GM18519 (cell line): ENCODE measurements at regions not wholly inside any gene's neighbourhood (a gene's known extent, or its start where the extent isn't known, plus 50 kb on each side); places are given as distances from the start of the nearest gene placed in this dataset.
"Not testable (repeated sequence)": the region's sequence is repeated elsewhere in the genome, so short reads cannot be mapped to it uniquely, and the experiment has no call there.

Source experiments
- ATAC-seq: cut with Tn5 transposase; IDR thresholded peaks from one replicate; pipeline ENCODE4 v1.9.1; 2021; ENCODE audit warnings: mild to moderate bottlenecking, moderate library complexity; ENCODE audit not compliant: unreplicated experiment, low FRiP score

DNA sequence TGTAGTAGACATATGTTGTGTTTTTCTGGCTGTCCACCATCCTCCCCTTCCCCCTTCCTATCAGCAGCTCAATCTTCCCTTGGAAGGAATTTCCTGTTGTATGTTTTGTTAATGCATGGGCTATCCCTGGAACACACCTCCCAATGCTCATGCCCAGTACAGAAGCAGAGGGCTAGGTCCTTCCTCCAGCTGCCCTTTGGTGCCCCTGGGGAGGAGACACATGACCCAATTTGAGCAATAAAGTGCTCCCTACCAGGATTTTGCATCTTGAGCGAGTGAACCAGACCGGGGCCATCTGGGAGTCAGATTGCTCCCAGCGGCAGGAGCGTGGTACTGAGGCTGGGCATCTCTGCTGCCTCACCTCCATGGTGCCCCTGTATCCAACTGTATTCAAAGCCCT lies 141.5 kb upstream of the MED13 start:
- no peak for ATAC-seq

DNA sequence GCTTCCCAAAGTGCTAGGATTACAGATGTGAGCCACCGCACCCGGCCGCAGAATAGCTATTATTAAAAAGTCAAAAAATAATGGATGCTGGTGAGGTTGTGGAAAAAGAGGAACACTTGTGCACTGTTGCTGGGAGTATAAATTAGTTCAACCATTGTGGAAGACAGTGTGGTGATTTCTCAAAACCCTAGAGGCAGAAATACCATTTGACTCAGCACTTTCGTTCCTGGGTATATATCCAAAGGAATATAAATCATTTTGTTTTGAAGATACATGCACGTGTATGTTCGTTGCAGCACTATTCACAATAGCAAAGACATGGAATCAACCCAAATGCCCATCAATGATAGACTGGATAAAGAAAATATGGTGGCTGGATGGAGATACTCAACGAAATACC lies 132.1 kb upstream of the MED13 start:
- ATAC-seq = not testable (repeated sequence)

DNA sequence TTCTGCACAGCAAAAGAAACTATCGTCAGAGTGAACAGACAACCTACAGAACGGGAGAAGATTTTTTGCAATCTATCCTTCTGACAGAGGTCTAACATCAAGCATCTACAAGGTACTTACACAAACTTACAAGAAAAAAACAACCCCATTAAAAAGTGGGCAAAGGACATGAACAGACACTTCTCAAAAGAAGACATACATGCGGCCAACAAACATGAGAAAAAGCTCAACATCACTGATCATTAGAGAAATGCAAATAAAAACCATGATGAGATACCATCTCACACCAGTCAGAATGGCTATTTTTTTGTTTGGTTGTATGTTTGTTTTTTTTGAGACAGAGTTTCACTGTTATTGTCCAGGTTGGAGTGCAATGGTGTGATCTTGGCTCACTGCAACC lies 131.5 kb upstream of the MED13 start:
- not testable (repeated sequence) for ATAC-seq

DNA sequence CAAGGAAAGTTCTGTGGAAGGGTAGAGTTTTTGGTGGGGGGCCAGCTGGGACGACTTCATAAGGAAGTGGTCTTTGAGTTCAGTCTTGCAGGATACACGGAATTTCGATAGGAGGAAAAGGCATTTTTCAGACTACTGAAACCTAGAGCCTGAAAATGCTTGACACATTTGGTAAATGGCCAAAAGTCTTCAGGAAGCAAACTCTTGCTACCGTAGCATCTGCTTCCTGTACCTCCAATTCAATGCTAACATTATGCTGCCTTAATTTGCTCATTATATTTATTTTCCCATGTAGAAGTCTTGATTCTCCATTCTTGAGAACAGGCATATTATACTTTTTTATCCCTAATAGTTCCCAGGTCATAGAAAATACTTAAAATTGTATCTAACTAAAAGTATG lies 129.3 kb upstream of the MED13 start:
- no peak for ATAC-seq

DNA sequence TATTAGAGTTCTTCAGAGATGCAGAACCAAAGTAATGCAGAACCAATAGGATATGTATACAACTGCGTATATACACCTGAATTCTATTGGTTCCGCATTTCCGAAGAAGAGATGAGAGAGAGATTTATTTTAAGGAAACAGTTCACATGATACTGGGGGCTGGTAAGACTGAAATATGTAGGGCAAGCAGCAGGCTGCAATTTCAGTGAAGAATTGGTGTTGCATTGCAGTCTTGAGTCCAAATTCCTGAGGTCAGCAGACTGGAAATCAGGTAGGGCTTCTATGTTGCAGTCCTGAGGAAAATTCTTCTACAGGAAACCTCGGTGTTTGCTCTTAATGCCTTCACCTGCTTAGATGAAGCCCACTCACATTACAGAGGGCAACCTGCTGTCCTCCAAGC lies 128.2 kb upstream of the MED13 start:
- no peak for ATAC-seq

DNA sequence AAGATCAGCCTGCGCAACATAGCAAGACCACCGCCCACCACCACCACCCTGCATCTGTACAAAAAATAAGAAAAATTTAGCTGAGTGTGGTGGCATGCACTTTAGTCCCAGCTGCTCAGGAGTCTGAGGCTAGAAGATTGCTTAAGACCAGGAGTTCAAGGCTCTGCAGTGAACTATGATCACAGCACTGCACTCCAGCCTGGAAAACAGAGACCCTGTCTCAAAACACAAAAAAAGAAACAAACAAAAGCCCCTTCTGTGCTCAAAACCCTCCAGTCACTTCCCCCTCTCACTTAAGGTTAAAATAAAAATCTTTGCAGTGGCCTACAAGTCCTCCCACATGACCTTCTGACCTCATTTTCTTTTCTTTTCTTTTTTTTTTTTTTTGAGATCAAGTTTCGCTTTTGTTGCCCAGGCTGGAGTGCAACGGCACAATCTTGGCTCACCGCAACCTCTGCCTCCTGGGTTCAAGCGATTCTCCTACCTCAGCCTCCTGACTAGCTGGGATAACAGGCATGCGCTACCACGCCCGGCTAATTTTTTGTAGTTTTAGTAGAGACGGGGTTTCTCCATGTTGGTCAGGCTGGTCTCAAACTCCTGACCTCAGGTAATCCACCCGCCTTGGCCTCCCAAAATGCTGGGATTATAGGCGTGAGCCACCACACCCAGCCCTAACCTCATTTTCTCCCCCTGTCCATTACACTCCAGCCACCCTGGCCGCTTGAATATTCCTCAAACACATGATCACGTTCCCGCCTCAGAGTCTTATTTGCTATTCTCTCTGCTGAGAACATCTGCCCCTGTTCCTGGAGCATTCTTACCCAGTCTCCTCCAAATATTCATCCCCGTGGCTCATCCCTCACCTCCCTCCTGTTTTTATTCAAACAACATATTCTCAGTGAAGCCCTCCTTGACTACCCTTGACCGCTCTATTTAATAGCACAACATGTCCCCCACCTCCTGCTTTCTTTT lies 126.6 kb upstream of the MED13 start:
- ATAC-seq = no peak

DNA sequence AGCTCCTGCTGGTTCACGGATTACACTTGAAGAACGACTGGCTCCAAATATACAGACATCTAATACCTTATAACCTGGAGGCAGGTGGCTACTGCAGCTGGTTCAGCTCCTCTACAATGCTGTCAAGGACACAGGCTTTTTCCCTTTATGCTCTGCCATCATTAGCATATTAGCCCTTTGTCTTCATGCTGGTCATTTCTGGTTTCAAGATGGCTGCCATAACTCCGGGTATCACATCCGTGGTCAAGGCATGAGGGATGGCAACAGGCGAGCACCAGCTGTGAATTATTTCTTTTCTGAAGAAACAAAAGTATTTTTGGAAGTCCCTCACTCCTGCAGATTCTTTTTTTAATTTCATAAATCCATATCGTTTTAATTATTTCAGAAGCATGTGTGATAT lies 124.3 kb upstream of the MED13 start:
- ATAC-seq = no peak

DNA sequence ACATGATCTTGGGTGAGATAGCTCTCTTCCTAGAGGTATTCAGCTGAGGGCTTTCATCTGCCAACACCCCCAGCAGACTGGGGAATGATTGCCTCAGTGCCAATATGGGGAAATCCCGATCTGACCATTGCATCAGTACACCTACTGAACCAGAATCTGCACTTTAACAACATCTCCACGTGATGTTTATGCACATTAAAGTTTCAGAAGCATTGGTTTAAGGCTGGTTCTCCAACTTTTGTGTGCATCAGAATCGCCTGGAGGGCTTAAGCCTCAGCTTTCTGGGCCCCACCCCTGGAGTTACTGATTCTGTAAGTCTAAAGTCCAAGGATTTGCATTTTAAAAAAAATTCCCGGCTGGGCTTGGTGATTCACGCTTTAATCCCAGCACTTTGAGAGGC lies 123.6 kb upstream of the MED13 start:
- no peak for ATAC-seq

DNA sequence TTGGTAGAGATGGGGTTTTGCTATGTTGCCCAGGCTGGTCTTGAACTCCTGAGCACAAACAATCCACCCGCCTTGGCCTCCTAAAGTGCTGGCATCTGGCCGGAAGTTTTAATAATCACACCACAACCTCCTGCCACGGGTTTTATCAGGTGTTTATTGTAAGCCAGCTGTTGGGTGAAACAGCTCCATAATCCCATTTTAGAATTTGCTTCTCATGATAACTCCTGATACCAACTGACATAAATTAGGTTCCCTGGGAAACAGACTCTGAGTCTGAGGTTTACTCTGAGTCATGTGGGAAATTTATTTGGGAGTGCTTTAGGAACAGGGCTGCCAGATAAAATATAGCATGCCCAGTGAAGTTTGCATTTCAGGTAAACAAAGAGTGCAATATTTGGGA lies 122.6 kb upstream of the MED13 start:
- ATAC-seq = no peak

DNA sequence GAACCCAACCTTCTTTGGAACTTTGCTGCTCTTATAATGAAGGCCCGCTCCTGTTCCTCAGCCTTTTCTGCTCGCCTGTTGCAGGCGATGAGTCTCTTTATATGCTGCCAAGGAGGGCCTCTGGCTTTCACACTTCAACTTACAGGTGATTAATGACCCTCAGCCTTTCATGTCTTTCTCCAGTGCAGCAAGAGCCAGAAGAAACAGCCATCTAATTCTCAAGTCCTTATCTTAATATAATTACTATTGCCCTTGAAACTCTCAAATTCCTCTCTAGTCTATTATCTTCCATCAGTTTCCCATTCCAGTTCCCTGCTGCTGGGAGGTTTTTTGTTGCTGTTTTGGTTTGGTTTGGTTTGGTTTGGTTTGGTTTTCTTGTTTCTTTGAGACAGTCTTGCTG lies 121.8 kb upstream of the MED13 start:
- ATAC-seq = no peak

DNA sequence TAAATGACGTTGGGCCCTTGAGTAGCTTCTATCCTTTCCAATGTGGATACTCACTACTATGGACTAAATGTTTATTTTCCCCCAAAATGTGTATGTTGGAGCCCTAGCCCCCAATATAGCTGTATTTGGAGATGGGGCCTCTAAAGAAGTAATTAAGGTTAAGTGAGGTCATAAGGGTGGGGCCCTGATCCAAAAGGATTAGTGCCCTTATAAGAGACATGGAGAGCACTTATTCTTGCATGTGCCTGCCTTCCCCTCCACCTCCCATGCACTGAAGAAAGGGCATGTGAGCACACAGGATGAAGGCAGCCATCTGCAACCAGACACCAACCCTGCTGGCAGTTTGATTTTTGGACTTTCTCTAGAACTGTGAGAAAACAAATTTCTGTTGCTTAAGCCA lies 115.7 kb upstream of the MED13 start:
- no peak for ATAC-seq

DNA sequence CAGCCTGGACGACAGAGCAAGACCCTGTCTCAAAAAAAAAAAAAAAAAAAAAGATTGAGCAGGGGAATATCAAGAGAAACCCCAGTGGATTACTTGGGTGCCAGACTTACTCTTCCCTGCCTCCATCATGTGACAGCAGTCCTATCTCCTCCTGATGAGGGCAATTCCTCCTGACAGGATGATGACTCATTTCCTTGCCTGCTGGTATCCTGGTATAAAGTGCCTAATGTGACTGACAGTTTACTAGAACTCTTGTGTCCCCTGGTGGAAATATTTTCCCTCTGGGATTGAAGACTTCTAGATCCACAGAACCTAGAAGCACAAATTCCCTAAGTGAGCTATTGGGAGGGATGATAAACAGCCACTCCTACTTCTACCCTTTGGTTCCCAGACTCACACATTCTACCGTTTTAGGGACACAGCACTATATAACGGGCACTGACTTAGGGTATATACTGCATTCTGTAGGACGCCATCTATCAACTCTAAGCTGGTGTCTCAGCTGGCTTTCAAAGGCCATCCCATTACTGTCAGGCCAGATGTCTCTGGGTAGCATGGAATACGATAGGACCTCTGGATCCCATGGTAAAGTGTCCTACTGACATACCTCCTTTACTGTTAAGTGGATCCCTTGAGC lies 114.6 kb upstream of the MED13 start:
- no peak for ATAC-seq

DNA sequence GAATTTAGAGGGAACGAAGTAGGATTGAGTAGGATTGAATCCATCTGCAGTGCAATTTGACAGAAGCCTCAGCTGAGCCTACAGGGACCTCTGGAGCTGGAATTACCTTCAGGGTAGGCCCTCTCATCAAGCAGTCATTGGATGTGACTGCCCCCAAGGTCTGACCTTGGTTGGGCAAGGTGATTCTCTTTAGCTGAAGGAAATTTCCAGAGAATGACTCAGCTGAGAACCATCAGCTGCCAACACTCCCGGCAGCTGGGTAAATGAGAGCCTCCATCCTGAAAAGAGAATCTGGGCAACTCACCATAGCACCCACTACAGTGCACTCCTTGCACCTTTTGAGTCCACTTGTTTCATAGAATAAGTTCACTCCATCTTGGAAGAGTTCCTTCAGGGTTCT lies 113.5 kb upstream of the MED13 start:
- no peak for ATAC-seq

DNA sequence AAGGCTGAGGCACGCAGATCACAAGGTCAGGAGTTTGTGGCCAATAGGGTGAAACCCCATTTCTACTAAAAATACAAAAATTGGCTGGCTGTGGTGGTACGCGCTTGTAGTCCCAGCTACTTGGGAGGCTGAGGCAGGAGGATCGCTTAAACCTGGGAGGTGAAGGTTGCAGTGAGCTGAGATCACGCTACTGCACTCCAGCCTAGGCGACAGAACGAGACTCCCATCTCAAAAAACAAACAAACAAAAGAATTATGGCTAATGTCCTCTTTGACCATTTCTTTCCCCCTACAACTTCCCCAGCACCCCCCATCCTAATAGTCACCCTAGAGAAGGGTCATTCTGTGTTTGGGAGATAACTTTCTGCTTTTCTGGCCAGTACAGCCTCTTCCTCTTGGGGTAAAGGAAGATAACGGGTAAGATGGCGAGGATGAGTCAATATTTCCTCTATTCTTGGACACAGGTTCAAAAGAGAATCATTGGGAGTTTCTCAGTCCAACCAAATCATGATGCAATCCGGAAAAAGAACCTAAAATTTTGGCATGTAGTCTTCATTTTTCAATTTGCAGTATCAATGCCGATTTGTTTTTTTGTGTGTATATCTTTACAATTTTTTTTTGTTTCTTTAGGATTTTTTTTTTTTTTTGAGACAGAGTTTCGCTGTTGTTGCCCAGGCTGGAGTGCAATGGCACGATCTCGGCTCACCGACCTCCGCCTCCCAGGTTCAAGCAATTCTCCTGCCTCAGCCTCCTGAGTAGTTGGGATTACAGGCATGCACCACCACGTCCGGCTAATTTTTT lies 107.6 kb upstream of the MED13 start:
- no peak for ATAC-seq

DNA sequence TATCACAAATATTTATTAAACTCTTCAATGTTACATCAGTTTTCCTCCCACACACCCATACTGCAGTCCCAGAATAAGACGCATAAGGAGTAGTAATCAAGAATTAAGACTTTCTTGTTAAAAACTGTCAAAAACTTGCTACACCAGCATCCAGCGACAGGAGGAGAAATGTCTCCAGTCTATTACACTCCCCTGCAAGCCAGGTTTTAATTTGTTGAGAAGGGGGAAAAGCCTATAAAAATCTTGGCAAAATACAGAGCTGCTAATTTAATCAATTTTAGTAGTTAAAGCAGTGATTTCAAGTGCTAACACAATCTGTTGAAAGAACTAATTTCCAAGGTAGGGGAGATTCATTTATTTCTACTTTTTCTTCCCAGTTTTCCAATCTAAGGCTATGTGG lies 102.0 kb upstream of the MED13 start:
- no peak for ATAC-seq

DNA sequence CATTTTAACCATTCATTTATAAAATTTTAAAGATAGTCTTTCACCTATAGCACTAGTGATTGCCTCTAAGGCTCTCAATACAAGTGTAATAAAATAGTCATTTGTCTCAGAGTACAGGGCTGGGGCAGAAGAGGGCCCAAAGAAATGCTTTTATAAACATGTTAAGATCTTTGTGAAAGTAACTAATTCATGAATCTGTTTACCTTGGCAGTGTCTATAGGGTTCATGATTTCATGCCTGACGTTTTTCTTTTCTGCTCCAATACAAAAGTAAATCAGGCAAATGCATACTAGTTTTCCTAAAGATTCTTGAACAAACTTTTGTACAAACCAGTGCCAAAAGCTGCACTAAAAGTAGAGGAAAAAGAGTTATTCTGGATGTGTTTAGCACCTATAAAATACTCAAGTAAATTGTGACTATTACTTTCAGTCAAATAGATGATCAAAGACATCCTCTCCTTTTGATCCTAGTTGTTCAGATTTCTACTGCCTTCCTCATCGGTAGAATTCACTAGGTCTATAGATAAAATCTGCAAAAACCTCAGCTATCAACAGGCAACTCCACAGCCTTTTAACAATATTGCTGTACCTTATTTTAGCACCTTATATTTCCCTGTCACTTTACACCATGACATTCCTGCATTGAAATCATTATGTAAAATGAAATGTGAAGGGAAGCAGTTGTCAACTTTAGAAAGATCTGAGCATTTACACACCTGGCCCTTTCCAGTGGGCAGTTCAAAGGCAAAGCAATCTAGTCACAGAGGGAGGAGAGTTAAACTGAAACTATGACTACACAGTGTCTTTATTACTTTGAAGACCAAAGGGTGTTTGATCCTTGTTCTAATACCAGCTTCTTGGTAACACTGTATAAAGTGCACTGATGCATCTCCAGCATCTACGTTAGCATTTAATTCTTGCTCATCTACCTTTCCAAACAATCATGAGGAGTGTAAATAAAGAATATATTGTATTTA lies 100.0 kb upstream of the MED13 start:
- no peak for ATAC-seq

DNA sequence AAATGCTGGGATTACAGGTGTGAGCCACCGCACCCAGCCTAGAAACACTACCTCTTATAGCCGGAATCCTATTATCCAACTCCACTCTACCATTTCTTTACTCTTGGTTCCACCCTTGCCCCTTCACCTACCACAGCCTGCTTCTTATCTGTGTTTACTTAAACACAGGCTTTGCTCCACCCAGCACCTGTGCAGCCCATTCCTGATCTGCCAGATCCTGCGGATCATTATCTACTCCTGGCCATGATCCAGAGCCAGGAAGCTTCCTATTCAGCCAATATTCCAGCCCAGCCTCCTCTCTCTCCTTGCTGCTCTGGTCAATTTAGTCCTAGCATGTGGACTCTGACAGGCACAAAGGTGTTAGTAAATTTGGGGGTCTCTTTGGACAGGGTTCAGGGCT lies 98.8 kb upstream of the MED13 start:
- no peak for ATAC-seq

DNA sequence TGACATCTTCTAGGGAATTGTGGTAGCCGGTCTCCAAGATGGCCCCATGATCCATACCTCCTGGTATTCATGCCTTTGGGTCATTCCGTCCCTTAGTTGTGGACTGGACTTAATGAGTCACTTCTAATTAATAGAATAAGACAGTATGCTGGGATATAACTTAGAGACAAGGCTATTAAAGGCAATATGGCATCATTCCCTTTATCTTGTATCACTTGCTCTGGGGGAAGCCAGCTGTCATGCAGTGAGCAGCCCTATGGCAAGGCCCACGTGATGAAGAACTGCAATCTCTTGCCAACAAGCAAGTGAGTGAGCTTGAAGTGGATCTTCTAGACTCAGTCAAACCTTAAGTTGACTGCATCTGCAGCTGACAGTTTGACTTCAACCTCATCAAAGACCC lies 97.8 kb upstream of the MED13 start:
- ATAC-seq = no peak

DNA sequence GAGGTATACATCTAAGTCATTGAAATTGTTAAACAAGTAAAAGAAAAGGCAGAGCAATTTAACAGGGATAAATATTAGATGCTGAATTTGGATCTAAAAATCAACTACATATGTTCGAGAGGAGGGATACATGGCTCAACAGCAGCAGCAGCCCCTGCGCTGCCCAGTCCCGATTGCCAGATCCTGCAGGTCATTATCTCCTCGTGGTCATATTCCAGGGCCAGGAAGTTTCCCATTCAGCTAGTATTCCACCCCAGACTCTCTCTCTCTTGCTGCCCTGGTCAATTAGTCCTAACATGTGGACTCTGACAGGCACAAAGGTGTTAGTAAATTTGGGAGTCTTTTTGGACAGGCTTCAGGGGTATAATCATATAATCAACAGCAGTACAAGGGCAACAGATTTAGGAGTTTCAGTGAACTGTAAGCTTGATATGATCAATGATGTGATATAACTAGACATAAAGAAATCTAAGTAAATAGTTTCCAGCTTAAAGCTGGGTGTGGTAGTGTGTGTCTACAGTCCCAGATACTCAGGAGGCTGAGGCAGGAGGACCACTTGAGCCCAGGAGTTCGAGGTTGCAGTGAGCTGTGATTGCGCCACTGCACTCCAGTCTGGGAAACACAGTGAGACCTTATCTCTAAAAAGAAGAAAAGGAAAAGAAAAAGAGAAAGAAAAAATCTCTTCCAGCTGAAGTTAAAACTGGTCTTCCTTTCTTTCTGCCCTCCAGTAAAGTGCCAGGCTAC lies 96.5 kb upstream of the MED13 start:
- ATAC-seq = no peak
